ENCODE measurements at regions not wholly inside any gene's neighbourhood (a gene's known extent, or its start where the extent isn't known, plus 50 kb on each side); places are given as distances from the start of the nearest gene placed in this dataset.

DNA sequence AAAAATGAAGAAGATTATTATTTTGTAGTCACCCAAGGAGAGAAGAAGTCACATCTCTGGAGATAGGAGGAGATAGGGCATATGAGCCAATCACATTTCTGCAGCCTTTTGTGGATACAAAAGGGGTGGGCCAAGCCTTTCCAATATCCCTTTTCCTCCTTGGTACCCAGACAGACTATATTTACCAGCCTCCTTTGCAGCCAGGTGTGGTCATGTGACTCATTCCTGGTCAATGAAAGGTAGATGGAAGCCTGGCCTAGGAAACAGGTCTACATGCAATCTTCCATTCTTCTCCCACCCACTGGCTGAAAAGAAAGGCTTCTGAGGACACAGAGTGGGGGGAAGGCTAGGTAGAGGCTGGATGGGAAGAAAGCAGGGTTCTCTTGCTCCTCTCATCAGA, 58.1 kb upstream of the ERG start:
- DNase-seq (ENCODE audit: low read depth in 2 of 2), result no peak

GRCh38 chr21:38561205-38561604, 62.9 kb upstream of the ERG start:
- DNase-seq (ENCODE audit: low read depth in 2 of 2), result no peak

DNA sequence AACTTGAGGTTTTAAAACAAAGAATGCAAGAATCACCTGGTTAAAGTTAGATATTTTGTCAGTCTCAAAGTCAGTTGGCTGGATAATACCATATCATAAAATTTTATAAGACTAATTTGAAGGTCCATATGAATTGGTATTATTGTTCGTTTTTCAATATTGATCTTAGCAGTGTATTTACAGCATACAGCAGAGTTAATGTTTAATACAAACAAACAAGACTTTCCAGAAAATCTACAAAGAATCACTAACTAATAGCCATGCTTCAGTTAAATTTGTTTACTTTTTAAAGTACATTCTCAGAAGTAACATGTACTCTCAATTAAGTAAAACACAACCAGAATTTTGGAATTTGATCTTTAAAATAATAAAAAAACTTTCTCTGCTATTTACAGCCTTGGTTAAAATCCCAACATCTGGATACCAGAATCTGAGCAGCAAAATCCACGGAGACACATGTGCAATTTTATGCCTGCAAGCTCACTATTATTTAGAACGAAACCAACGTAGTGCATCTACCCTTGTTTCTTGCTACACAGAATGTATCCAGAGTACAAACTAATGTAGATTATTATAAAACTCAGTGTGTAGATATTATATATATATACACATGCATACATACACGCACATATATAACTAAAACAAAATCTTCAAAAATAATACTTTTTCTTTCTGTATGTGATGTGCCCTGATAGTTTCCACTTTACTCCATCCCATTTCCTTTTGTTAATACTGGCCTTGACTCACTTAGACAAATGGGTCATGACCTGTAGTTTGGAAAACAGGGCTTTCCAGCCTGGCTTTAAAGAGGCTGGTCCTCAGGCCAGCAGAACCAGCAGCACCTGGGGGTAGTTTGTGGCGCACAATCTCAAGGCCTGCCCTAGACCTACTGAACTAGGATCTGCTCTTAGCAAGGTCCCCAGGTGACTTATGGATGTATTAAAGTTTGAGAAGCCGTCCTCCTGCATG, 63.6 kb upstream of the ERG start:
- DNase-seq (ENCODE audit: low read depth in 2 of 2), result no peak

DNA sequence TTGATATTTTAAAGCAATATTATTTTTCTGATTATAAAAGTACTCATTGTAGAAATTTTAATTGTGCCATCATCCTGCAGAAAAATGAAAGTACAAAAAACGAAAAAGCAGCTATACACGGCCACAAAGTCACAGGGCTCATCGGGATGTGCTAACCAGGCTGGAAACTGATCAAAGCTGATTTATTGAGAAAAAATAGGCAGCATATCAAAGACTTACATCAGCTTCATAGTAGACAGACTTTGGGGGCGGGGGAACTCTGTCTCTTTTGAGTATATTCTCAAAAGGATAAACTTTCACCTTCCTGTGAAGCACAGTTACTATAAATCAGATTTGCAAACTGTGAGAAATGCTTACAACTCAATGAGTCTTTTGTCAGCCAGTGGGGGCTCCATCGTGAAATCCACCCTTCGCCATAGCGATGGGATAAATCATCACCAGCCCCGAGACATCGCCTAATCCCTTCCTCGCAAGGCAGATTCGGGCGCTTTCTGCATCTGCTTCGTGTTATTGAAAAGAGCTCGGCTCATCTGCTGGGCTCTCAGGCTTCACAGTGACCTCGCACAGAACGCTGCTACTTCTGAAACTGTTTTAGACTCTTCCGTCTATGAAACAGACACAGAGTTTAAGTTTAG, 69.2 kb upstream of the ERG start:
- DNase-seq (ENCODE audit: low read depth in 2 of 2), result no peak

GRCh38 chr21:38567970-38568360, 69.7 kb upstream of the ERG start:
- no peak for DNase-seq (ENCODE audit: low read depth in 2 of 2)

DNA sequence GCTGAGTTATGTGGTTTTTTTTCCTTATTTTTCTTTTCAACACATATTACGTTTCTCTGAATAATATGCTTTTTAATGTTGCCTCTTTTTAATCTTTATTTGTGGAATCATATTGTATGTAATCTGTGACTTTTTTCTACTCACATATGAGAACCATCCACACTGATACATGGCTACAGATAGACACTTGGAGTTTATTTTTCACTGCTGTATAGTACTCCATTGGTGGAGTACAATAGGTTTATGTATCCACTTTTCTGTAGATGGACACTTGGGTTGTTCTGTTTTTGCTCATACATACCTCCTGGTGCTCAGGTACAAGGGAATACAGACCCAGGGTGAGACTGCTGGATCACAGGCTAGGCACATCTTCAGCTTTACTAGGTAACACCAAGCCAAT, 71.5 kb upstream of the ERG start:
- no peak for DNase-seq (ENCODE audit: low read depth in 2 of 2)

DNA sequence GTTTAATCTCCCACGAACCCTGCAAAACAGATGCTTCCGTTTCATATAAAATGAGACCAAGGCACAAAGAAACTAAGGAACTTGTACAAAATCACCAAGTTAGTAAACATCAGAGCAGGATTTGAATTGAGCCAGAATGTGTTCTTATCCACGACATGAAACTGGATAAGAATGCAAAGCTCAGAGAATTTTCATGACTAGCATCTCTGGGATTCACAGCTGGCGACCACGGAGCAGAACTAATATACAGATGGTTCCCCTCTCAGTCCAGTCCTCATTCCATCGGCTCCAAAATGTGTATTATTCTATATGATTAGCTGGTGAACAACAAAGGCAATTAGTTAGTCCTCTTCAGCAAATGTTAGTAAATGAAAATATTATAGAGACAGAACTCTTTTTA, 72.3 kb upstream of the ERG start:
- DNase-seq (ENCODE audit: low read depth in 2 of 2), result no peak

GRCh38 chr21:38574895-38575575, 76.8 kb upstream of the ERG start:
- DNase-seq (ENCODE audit: low read depth in 2 of 2), result no peak

- DNase-seq (ENCODE audit: low read depth in 2 of 2), result no peak
Observed at GRCh38 chr21:38577887-38578286, 79.6 kb upstream of the ERG start.

DNA sequence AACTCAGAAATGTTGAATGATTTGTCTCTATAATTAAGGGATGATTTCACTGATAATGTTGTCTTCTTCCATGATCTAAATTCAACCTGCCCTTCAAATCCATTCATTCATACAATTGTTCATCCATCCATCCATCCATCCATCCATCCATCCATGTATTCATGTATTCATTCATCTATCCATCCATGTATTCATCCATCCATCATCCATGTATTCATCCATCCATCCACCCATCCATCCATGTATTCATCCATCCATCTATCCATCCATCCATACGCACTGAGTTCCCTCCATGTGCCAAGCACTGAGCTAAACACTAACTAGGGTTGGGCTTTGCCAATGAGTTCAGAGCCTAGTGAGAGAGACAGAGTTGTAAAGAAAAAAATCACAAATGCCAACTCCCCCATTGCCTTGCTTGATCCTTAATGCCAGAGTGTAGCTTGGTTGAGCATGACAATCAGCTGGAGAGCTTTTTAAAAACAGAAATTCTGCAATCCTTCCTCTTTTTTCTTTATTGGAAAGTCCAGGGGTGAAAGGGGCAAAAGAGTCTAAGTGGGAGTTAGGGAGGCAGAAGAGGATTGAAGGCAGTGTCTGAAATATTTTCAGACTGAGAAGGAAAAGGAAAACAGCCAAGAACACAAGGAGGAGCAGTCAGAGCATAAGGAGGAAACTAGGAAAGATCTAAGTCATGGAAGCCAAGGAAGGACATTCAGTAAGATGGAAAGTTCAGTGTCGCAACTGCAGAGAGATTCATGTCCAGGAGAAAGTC, 92.4 kb upstream of the ERG start:
- DNase-seq (ENCODE audit: low read depth in 2 of 2), result no peak

DNA sequence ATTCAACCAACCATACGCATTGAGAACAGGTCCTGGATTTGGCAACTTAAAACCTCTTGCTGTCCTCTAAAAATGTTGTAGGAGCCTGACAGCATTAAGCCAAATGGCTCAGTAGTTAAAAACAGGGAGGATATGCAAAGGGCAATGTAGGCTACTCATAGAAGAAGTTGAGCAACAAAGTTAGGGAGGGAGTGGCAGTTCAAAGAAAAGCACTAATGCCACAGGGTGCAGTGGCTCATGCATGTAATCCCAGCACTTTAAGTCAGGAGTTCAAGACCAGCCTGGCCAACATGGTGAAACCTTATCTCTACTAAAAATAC, 92.9 kb upstream of the ERG start:
- DNase-seq (ENCODE audit: low read depth in 2 of 2), result no peak

DNA sequence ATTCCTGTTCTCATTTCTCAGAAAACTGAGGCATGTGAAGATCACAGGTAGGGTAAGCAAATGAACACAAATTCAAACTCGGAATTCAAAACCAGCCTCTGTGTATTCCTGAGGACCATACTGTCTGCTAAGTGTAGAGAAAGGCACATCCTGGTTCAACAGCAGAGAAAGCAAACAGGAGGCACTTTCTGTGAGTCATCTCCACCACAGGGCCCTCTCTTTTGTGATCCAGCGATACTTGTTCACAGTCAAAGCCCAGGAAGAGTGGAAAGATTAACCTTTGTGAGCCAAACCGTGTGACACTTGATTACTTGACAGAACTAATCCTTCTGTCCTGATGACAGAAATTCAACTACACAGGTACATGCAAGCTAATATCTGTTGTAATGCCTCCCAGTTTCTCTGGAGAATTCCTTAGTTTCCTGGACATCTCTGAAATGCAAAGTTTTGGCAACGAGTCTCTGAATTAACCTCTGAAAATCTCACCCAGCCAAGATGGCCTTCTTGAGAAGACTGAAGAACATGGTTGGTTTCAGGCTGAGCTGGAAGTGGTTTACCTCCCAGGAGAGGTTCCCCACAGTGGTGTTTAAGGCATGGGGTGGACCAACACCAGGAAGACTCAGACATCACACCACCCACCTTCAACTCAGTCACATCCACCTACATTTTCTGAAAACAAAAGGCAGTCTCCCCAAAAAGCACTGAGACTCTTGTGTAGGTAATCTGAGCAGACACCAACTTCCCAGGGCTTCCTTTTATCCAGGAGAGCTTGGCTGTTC, 98.2 kb upstream of the ERG start:
- no peak for DNase-seq (ENCODE audit: low read depth in 2 of 2)

- no peak for DNase-seq (ENCODE audit: low read depth in 2 of 2)
Observed at GRCh38 chr21:38597421-38597820, 99.1 kb upstream of the ERG start.

DNA sequence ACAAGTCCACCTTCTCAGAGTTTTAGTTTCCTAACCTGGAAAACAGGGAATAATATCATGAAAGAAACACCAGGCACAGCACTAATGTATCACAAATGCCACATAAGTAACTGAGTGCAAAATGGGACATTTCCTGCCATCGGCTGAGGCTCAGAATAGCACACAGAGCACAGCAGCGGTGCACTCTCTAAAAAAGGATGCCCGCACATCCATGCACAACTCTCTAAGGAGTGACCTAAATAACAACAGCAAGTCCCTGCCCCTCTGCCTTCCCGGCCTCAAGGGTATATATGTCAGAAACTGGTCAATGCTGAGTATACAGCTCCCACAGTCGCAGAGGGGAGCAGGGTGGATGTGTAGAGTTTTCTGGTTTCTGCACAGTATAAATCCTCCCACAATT, 100.1 kb upstream of the ERG start:
- no peak for DNase-seq (ENCODE audit: low read depth in 2 of 2)

DNA sequence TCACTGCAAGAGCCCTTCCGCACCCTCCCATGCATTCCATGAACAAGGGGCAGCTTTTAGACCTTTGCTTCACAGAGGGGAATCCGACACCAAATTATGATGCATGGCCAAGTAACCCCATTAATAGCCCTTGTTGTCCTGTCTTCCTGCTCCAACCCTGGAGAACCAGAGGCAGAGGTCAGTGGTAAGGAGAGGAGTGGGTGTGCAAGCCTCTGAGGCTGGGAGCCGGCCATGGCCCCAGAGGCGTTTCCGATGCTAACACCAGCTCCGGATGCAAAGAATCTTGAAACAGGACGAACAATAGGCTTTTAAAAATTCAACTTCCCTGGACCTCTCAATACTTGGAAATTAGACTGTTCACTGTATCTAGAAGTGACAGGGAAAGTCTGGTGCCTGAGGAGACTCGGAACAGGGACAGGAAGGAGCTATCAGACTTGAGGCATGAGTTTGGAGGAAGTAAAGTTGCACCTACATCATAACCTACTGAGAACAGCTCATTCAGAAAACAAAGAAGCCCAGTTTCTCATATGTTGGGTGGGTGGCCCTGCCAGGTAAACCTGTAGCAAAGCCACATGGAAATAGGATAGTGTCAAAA, 101.2 kb upstream of the ERG start:
- DNase-seq (ENCODE audit: low read depth in 2 of 2), result no peak

DNA sequence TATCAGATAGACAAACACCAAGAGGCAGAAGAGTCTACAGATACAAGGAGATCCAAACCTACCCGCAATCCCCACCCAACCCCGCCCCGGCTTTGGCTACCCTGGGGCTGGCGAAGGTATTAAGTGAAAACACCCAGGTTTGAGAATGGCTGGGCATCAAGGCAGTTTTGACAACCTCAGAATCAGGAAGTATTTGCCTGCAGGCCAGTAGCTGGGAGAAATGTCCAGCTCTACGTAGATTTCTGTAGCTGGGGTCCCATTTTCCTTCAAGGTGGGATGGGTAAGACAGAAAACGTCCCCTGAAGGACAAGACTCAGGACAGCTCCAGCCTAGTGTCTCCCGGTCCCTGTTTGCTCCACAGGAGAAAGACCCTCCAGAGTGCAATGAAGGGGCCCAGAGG, 101.8 kb upstream of the ERG start:
- DNase-seq (ENCODE audit: low read depth in 2 of 2), result no peak

- no peak for DNase-seq (ENCODE audit: low read depth in 2 of 2)
Observed at GRCh38 chr21:38605236-38605635, 107.0 kb upstream of the ERG start.

GRCh38 chr21:38609580-38609979, 111.3 kb upstream of the ERG start:
- no peak for DNase-seq (ENCODE audit: low read depth in 2 of 2)

DNA sequence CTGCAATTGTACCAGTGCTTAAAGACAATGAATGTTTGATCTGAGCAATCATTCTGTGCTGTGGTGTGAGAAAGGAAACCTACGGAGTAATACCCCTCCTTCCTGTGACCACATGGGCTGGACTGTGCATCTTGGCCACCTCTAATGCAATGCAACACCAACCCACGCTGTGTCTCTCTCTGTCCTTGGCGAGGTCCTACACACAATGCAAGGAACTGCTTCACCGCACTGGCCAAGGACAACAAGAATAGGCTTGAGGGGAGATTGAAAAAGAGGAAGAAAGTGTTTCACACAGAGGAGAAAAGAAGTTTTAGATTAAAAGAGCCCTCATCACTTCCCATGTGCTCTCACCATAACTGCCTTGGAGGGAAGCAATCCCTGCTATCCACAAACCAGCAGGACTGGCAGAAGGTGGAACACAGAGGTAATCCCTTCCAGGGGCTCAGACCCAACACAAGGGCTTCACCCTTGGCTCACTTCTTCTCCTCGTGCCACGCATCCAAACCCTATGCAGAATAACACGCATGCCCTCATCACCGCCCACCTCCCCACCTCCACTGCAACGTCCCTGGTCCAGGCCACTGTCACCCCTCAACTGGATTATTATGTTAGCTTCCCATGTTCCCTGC, 112.5 kb upstream of the ERG start:
- DNase-seq (ENCODE audit: low read depth in 2 of 2), result no peak

GRCh38 chr21:38611277-38611676, 113.0 kb upstream of the ERG start:
- DNase-seq (ENCODE audit: low read depth in 2 of 2), result no peak

DNA sequence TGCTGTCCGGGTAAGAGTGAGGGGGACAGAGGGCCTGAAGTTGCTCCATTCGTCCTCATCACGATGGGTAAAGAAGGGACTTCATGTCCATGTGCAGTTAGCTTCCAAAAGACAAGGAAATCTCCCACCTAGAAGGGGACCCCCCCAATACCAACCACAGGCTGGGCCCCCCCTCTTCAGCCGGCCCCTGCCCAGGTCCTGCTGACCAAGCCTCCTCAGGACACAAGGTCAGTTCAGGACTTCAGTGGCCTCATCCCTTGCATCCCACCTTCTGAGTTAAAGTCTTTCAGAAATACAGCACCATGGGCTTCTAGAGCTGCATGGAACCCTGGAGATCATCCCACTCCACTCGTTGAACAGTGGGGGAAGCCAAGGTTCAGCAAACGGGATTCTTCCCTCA, 115.4 kb upstream of the ERG start:
- no peak for DNase-seq (ENCODE audit: low read depth in 2 of 2)
